HG03378 (cell line): ENCODE measurements at regions not wholly inside any gene's neighbourhood (a gene's known extent, or its start where the extent isn't known, plus 50 kb on each side); places are given as distances from the start of the nearest gene placed in this dataset.
"Not testable (repeated sequence)": the region's sequence is repeated elsewhere in the genome, so short reads cannot be mapped to it uniquely, and the experiment has no call there.

Experiments used
- ATAC-seq: cut with Tn5 transposase; IDR thresholded peaks from one replicate; pipeline ENCODE4 v1.9.1; 2021; ENCODE audit warnings: mild to moderate bottlenecking, moderate library complexity; ENCODE audit not compliant: unreplicated experiment

DNA sequence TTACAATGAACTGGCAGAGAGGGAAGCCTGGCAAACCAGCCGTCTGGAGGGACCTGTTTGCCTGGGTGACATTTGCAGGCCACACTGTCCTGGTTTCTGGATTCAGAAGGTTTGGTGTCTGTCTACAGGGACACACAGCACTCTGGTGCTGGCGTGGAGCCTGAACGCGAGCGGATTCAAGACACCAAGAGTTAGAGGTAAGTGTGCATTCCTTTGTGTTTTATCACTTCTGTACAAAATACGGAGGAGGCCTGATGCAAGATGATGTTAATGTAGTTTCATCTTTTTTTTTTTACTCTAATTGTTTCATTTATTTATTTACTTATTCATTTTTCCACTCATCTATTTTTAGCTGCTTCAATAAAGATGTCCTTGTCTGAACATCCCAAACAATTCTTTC, 485.3 kb upstream of the ADARB2 start:
- no peak for ATAC-seq

DNA sequence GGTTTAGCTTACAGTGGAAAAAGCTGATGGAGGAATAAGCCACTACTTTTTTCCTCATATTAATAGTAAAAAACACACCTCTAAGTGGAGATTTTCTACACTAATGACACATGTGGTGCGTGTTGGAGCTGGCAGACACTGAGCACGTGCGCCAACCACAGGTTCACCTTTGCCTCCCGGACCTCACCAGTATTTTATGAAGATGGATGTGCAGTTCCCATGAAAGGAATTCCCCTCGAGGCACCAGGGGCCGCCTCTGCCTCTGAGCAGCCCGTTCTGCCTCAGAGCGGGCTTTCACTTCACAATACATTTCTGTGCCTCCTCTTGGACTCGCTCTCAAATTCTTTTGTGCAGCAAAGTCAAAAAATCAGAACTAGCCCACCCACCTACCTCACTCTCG, 477.5 kb upstream of the ADARB2 start:
- no peak for ATAC-seq

DNA sequence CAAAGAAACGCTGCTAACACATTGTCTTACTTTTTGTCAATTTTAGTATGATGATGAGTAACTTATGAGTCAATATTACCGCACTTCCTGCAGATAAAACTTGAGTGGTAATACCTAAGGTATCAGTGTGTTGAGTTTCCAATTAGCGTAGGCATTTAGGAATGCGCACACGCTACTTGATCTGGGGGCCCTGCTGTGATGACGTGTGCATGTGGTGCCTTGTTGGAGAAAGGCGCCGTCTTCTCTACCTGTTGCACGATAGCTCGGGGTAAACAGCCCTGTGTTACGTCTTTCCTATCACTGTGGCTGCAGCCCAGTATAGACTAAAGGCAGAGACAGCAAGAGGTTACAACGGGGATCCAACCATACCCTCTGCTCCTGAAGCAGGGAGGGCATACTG, 476.8 kb upstream of the ADARB2 start:
- ATAC-seq, result no peak

DNA sequence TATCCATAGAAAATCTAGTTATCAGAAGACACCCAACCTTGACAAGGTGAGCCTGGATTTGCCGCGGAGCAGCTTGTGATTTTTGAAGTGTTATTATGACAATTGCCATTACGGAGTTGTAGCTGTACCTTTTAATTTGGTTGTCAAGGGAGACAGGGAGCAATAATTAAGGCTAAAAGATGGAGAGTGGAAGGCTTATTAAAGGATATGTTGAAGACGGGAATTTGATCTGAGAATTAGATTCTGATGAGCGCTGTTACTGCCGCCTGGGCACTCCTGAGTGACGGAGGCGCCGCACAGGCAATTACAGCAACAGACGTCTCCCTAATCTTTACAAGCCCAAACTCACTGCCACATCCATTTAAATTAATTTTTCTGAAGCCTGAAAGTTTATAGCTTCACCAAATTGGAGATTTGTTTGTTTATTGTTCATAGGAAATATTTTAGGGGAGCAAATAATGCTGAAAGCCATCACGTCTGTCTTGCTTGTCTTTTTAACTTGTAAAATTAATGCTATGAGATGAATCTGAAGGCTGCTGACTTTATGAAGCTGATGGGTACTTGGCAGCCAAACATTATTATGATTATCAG, 475.0 kb upstream of the ADARB2 start:
- ATAC-seq, result no peak

DNA sequence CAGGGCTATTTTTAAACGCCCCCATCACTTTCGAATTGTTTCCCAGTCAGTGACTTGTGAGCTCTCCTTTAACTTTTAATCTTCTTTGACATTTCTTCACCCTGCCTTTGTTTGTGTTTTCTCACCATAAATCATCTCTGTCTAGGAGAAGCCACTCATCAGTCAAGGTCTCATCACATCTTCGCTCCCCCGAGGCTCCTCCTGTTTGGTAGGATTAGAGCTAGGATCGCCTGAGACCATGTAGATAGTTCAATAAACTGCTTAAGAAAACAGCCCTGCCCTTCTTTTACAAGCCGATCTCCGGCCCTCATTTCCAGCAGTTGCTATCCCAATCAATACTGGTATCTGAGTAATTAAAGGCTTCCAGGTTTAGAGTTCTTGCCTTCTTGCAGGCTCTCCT, 472.8 kb upstream of the ADARB2 start:
- no peak for ATAC-seq

DNA sequence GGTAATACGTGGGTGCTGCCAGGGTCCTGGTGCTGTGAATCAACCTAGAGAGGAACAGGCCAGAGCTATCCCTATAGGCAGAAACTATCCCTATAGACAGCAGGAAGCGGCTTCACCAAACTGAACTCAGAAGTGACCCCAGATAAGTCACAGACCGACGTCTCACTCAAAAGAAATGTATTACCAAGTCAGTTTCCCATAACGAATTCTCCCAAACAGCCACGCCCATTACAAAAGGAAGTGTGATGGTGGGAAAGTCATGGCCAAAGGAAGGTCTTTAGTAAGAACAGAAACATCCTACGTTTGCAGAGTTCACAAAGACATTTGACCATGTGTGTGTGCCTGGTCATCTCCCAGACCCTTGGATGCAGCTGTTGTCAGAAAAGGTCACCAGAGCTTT, 470.8 kb upstream of the ADARB2 start:
- ATAC-seq, result no peak

DNA sequence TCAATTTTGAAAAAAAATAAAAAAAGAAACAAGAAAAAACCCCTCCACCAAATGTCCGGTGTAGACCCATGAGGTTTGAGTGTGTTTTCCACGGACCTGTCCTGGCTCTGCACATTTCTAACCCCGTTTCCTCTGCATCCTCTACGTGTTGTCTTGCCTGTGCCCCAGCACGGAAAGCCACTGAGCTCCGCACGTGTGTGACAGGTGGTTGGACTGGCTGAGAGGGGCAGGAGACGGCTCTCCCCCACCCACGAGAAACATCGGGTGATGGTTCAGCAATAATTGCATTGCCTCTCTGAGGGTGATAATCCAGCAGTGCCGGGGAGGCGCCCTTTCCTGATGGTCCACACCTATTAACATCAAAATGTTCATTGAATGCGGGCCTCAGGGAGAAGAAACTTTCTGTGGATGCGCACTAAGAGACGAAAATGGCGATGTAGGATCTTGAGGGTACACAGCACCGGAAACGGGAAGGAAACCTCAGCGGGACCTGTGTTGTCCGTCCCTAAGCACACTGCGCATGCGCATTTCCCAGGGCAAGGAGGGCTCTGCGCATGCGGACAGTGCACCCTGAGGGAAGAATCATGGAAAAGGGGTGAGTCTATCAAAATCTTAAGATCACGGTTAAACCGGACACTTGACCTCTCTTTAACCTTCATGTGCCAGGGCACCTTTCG, 470.1 kb upstream of the ADARB2 start:
- ATAC-seq, result no peak

DNA sequence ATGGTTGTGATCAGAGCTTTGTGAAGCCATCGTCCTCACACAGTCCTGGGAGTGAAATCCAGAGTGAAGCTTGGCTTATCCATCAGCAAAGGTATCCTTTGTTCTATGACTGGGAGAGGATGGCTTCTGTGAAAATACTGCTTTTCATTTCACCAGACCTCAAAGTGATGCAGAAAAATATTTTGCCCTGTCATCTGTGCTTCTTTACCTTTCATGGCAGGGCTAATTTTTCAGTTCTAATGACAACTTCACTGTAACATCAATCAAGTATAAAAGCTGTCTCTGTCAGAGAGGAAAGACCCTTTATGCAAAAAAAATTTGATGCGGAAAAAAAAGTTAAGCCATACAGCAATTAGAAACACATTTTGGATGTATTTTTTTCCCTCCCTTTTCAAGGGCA, 468.1 kb upstream of the ADARB2 start:
- no peak for ATAC-seq

DNA sequence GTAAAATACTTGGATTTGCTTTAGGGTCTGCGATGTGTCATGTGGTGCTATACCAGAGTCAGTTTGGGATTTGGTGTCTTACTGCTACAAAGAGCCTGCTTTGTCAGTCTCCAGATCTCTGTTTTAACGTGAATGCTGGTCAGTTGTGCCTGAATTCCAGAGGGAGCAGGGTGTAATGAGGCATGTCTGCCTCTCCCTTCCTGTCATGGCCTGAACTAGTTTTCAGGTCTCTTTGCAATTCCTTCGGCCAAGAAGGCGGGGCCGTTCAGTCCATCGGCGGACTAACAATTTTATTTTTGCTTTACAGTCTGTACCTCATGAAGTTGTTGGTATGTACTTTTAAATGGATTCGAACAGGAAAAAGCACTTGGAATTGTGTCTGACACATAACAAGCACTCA, 465.1 kb upstream of the ADARB2 start:
- ATAC-seq, result no peak

DNA sequence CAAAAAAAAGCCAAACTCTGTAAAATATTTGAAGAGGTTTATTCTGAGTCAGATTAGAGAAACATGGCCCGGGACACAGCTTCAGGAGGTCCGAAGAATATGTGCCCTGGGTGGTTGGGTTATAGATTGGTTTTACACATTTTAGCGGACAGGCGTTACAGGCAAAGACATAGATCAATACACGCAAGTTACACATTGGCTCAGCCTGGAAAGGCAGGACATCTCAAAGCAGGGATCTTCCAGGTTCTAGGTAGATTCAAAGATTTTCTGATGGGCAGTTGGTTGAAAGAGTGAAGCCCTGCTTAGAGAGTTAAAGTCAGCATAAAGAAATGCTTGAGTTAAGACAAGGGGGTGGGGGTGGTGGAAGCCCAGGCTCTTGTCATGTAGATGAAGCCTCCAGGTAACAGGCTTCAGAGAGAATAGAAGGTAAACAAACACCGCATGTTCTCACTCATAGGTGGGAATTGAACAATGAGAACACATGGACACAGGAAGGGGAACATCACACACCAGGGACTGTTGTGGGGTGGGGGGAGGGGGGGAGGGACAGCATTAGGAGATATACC, 464.3 kb upstream of the ADARB2 start:
- ATAC-seq, result no peak

DNA sequence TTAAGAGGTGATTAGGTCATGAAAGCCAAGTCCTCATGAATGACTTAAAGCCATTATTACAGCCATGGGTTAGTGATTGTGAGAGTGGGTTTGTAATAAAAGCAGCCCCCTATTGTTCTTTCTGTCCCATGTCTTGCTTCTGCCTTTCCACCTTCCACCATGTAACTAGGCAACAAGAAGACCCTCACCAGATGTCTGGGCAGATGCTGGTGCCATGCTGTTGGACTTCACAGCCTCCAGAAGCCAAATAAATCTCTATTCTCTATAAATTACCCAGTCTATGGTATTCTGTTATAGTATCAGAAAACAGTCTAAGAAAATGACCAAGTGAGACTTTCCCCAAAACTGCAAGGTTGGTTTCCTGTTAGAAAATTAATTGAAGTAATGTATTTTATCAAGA, 460.3 kb upstream of the ADARB2 start:
- no peak for ATAC-seq

DNA sequence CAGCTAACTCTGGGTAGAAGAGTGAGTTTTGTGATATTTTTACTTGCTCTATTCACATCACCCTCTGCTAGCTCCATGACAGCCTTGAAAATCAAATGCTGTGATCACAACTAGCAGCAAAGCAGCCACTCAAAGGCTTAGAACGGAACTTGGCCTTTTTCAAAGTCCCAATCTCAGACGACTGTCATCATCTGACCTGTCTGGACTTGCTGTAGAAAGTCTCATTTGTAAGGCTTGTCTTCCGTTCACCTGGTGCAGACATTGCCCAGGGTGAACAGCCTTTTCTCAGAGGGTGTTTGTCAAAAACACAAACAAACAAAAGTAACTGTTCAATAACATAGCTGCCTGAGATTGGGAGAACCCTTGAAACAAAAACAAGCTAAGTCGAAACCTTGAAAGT, 458.9 kb upstream of the ADARB2 start:
- ATAC-seq, result no peak

DNA sequence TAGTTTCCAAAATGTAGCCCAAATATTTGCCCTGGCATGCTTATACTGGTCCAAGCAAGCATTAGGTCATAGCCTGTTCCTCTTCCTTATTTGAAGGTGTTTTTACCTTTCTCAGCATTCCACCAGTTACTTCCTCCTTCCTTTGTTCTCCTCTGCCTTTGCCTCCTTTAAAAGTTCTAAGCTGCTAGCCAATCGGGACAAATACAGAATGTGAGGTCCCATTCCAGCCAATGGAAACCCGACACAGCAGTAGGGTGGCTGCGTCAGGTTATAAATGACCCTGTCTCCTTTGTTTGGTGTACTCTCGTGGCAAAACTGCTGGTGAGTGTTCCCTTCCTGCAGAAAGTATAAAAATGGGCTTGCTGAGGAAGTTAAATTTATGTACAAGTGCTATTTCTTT, 452.0 kb upstream of the ADARB2 start:
- ATAC-seq, result not testable (repeated sequence)

DNA sequence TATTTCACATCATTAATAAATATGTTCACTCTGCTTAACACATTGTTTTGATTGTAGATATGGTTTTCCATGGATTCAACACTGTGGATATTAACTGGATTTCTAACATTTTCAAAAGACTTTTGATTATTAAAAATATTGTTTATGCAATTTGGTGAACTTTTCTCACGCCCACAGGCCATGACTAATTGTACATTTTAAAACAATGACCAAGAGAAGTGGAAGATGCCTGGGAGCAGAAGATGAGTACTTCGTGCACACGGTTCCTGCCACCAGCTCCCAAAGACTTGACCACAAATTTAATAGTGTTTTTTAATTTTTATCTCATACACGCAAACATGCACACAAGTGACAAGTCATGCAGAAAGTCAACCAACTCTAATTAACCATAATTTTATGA, 451.0 kb upstream of the ADARB2 start:
- no peak for ATAC-seq

DNA sequence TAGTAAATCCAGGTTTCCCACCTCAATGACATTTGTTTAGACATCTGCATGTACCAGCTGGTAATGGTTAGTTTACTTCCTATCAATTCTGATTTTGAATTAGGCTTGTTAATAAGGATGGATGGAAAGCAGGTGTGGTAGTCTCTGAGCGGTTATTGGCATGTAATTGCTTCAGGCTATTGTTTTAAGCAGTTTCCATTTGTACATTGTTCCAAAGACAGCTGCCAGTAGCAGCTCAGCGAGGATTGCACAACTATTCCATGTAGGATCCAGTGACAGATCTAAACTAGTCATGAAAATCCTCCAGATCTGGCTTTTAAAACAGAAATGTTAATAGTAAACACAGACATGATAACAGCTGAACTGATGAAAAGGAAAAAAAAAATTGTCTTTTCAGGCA, 436.0 kb upstream of the ADARB2 start:
- no peak for ATAC-seq

DNA sequence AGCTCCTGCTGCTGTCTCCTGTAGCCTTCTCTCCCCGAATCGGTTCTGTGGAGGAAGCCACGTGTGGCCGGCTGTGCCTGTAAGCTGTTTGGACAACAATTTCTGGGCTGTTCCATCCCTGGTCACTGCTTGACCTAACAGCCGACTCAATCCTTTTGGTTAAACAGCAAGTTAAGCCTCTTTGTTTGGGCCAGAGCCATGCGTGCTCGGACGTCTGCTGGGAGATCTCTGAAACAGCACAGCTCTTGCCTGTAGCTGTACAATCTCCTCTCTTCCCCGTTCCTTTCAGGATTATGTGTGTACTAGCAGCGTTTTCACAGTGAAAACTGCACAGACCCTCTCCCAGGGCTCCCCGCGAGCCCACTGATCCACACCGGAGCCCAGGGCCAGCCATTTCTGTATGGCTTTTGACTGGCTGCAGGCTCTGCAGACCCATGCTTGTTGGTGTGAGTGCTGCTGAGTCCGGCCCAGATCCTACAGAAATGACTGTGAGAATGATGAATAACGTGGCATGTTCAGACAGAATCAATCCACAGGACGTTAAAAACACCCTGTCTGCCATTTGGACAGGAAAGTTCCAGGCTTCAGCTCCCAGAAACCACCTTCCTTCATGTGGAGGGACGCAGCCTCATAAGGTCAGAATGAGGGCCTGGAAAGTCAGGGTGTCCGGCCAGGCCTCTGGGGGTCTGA, 428.6 kb upstream of the ADARB2 start:
- no peak for ATAC-seq

DNA sequence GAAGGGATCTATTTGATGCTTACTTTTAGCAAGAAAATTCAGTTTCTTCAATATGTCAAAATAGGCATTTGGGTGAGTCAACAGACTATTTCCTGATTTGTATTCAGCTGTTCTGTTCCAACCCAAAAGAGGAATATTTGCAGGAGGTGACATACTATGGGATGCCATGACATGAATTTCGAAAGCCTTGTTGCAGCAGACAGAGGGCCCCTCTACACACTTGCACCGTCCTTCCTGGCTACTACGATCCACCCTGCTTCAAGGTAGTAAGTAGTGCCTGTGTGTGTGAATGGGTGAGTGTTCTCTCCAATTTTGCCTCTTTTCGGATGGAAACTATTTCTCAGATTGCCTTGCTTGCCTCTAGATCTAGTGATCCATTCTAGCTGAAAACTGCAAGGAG, 413.0 kb upstream of the ADARB2 start:
- ATAC-seq, result no peak

DNA sequence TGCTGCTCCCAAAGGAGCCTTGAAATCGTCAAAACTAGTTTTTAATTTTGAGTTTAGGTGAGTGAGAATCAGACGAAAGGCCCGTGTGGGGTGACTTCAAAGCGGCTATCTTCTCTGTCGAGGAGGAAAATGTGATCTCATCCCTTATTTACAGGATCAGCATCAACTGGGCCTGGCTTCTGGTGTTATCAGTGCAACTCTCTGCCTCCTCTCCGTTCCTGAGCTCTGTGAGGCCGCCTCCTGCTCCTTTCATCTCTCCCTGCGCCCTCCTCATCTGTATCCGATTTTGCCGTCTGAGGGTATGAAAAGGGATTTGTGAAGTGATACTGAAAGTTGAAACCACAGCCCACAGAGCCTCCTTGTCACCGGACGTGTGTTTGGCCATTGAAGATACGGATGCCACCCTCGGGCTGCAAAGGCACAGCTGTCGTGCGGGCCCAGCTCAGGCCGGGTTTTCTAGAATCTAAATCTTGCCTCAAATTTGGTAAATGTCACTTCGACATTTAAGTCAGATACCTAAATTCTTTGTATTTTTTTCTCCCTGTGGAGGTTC, 408.7 kb upstream of the ADARB2 start:
- no peak for ATAC-seq

DNA sequence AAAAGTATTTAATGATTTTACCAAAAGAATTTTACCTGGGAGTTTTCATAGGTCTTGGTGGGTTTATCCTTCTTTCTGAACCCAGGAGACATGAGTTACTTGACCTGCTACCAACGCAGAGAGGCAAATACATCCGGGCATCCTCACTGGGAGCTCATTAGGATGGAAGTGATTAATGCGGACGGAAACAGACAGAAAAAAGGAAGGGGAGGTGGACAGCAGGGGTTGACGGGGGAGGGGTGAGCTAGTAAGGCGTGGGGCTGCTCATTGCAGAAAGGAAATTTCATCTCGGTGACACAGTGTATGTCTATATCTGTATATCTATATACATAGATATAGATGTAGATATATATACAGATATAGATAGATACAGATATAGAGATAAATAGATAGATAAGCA, 408.2 kb upstream of the ADARB2 start:
- ATAC-seq, result no peak

DNA sequence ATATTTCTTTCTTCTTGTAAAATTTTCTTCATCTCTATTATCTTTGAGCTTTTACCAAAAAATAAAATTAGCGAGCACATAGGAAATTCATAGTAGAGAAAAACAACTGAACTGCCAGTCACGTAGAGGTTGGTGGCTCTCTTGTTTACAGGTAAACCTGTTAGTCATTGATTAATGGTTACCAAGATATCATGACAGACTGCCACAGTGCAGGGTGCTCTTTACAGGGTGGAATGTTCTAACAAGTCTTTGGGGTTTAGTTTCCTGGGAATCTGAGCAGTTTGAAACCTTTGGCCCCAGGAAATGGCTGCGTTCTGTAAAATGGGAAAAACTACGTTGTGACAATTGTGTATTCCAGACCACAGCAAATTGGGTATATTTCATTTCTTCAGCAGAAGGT, 407.3 kb upstream of the ADARB2 start:
- ATAC-seq, result no peak

DNA sequence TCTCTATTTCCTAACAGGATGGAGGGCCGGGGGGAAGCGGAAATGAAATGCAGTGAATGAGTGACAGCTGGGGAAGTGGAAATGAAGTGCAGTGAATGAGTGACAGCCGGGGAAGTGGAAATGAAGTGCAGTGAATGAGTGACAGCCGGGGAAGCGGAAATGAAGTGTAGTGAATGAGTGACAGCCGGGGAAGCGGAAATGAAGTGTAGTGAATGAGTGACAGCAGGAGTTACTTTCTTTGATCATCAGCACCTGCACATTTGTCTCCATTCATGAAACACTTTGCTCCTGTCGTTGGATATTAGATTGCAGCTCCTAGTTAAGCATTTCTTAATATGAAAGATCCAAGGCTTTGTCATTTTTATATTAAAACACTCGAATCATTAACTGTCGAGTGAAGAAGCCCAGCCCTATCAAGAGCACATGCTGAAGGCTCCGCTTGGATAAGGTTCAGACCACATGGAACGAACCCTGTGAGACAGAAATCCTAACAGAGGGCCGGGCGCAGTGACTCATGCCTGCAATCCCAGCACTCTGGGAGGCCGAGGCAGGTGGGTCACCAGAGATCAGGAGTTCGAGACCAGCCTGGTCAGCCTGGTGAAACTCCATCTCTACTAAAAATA, 406.0 kb upstream of the ADARB2 start:
- ATAC-seq, result no peak

DNA sequence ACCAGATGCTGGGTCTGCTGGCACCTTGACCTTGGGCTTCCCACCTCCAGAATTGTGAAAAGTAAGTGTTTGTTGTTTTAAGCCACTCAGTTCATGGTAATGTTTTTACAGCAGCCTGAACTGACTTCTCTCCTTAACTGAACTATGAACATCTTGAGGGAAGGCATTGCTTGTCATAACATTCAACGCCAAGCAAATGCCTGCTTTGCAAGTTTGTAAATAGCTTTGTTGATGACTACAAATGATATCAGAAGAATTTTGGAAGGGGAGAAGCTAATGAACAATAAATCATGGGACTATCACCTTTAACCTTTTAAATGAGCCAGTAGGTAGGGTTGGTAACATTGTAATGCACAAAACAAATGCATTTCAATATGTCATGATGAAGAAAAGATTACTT, 402.4 kb upstream of the ADARB2 start:
- ATAC-seq, result no peak
